Stimulated activated CD4-positive, alpha-beta T cell treated with anti-CD3 and anti-CD28 coated beads, TNF-alpha, amount 100 ng/mL, for 1 hour (primary cell): ENCODE measurements at regions not wholly inside any gene's neighbourhood (a gene's known extent, or its start where the extent isn't known, plus 50 kb on each side); places are given as distances from the start of the nearest gene placed in this dataset.
"Not testable (repeated sequence)": the region's sequence is repeated elsewhere in the genome, so short reads cannot be mapped to it uniquely, and the experiment has no call there.

Experiments
- DNase-seq, 3 donors: peaks; one replicate each; pipeline ENCODE4 v3.0.0-alpha.2; 2020; ENCODE audit warnings: low read depth in 3 of 3, low spot score in 1 of 3

DNA sequence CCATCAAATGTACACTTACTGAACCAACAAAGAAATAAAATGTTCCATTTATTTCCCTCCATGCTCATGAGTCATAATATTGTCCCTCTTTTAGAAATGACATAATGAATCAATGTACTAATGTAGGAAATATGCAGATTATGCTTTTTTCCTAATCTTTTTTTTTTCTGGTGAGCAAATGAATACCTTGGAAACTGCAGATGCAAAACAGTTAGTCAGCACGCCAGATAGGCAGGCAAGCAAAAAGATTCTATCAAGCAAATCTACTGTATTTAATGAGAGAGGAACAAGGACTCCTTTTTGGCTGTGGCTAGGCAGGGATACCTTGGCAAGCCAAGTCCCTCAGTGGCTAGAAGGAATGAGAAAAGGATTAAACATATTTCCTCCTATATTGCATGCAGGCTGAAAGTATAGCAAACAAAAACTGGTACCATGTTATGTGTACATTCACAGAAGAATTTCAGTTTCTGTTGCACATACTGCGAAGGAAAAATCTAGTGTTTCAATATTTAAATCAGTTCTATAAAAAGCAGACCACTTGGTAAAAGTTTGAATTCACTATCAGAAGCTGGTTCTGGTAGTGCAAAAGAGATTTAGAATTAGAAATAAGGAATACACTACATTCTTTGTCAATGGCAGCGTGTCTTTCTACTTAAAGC lies 605.4 kb downstream of the TLE1 start:
- DNase-seq = no peak

- DNase-seq = no peak
Measured at GRCh38 chr9:81083067-81083466, 606.3 kb downstream of the TLE1 start.

DNA sequence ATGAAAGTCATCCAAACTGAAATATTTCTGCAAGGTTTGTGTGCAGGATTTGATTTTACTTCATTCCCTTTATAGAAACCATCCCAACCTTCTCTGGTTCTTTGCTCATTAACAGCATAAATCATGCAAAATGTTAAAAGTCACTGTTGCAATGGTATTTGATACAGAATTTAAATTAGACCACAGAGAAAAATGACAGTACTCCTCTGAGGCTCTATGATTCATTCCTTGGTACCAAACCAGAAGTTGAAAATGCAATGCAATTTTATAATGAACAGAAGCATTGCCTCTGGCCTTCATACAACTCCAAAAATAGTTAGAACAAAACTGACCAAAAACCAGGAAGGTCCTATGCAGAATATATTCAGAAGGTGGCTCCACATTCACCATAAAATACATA lies 607.1 kb downstream of the TLE1 start:
- no peak for DNase-seq

- DNase-seq = no peak
Measured at GRCh38 chr9:81080900-81081299, 608.4 kb downstream of the TLE1 start.

DNA sequence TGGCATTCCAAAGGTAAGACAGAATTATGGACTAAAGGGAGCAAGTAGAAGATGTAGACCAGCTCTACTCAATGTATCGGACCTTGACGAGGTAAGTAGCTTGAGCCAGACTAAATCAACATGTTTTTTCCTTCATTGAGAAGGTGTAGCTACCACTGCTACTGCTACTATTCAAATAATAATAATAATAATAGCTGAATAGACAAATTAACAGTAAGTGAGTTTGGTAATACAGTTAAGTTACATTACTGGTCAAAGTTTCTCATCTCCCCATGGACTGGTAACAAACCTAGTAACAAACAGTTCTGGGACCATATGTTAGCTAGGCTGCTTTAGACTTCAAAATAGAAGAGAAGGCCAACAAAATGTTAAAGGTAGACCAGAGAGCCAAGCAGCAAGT lies 609.2 kb downstream of the TLE1 start:
- no peak for DNase-seq

DNA sequence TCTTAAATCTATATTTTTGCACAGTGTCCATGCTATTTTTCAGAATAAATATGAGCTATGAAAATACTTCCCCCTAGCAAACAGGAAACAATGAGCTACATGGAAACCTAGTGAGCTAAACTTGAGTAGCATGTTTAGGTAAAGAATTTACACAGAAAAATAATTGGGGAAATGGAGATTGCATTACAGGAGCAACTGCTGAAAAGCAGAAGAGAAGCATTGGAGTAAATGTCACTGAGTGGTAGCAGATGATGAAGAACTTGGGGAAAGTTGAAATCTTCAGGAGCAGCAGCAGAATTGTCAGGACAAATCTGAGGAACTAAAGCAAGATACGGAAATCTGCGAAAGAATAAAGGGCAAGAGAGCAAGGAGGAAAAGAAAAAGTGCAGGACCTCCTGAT lies 610.3 kb downstream of the TLE1 start:
- DNase-seq = no peak

DNA sequence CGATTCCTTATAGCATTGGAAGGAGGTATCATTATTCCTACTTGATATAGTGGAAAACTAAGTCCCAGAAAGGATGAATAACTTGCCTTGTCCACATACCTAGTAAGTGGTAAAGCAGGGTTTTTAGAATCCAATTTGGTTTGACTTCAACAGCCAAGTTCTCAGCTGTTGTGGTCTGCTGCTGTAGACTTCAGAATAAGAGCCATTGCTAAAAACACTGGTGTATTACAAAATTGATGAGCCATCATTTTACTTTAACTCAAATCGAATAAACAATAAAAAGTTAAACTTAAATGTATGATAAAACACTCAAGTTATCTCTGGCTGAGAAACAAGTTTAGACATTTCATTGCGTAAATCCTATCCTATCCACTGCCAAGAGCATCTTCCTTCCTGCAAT lies 610.8 kb downstream of the TLE1 start:
- DNase-seq = no peak

- DNase-seq = no peak
Measured at GRCh38 chr9:81077572-81077971, 611.8 kb downstream of the TLE1 start.

GRCh38 chr9:81076131-81076530 lies 613.2 kb downstream of the TLE1 start:
- DNase-seq = no peak

DNA sequence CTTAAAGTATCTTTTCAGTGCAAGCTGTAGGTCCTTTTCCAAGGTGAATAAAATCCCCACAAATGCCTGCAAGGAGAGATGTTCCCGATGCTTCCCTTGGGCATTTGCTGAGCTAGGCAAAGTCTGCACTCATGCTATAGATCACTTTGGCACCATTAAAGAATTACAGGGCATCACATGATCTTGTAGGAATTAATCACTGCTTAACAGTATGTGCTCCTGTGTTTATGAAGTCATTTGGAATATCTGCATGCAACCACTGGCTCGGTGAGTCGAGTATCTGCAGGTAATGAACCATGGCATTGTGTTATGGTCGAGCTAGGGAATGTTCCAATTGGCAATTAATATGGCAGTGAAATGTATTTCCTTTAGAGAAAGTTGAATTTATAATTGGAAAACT lies 615.1 kb downstream of the TLE1 start:
- DNase-seq = no peak

- no peak for DNase-seq
Measured at GRCh38 chr9:81073821-81074220, 615.5 kb downstream of the TLE1 start.

DNA sequence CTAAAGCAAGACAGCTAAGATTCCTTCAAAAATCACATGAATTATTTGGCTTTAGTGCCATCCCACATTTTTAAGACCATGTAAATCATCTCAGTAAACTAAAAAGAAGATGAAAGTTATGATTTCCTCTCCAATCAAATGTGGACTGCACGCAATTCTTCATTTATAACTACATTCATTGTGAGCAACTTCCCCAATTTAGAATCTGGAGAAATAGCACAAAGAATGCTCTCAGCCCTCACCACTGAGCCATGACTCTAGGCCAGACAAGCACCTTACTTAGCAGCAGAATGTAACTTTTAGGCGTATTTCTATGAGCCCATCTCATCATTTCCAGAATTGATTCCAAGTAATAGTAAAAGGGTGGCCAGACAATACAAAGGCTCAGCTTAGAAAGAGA lies 616.6 kb downstream of the TLE1 start:
- DNase-seq = no peak

DNA sequence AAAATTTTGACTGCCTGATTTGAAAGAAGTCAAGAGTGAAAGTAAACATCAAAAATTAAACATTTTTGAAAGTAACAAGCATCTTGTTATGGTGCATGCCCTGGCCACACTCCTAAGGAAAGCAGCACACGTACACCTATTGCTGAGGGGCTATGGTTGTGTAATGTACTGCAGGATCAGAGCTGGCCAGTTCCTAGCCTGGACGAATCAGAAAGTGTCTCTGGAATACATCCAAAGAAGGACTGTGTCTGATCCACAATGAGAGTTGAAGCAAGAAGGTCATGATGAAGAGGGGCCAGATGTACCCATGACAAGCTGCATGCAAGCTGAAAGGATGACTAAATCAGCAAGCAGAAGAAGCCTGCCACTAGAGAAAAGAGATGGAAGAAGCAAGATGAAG lies 618.2 kb downstream of the TLE1 start:
- no peak for DNase-seq

DNA sequence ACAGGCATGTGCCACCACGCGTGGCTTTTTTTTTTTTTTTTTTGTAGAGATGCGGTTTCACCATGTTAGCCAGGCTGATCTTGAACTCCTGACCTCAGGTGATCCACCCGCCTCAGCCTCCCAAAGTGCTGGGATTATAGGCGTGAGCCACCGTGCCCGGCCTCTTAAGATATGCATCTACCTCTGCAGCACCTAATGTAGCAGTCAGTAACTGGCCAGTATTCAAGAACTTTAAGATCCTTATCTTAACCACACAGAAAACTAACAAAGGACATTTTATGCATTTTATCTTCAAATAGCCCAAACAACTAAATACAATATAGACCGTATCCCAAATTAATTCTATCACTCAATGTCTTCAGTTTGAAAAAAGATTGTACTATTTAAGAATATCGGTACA lies 618.7 kb downstream of the TLE1 start:
- no peak for DNase-seq

- no peak for DNase-seq
Measured at GRCh38 chr9:81069923-81070322, 619.4 kb downstream of the TLE1 start.

- DNase-seq = no peak
Measured at GRCh38 chr9:81069038-81069795, 620.1 kb downstream of the TLE1 start.

- not testable (repeated sequence) for DNase-seq
Measured at GRCh38 chr9:81062995-81063394, 626.4 kb downstream of the TLE1 start.

GRCh38 chr9:81058782-81059181 lies 630.6 kb downstream of the TLE1 start:
- DNase-seq = no peak

- DNase-seq = no peak
Measured at GRCh38 chr9:81053298-81054025, 635.9 kb downstream of the TLE1 start.

DNA sequence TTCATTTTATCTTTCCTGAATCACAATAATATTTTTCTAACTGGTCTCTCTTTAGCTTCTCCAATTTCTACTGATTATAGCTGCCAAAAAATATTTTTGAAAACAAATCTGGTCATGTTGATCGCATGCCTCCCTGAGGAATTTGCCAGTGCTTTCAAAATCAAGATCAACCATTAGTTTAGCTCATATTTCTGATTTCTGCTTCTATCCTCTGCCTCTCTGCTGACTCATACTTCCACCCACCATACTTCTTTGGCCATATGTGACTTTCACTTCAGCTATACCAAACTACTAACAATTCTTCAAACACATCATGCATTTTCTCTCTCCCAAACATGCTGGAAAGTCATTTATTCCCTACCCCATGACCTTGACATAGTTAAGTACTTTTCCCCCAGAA lies 636.5 kb downstream of the TLE1 start:
- DNase-seq = no peak

GRCh38 chr9:81047280-81047679 lies 642.1 kb downstream of the TLE1 start:
- DNase-seq = no peak

DNA sequence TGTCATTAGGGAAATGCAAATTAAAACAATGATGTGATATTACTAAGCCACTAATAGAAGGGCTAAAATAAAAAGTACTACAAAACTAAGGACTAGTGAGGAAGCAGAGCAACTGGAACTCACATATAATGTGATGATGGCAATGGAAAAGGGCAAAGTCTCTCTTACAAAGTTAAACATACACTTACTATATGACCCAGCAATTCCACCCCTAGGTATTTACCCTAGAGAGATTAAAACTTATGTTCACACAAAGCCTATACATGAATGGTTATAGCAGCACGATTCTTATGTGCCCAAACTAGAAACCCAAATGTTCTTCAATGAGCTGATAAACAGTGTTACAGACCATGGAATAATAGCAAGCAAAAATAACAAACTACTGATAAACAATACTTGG lies 643.7 kb downstream of the TLE1 start:
- no peak for DNase-seq
